HCT116 (cell line): ENCODE measurements at regions not wholly inside any gene's neighbourhood (a gene's known extent, or its start where the extent isn't known, plus 50 kb on each side); places are given as distances from the start of the nearest gene placed in this dataset.

Experiments used
- ATAC-seq: fragments of 200-7000 bp; cut with Tn5 transposase; 2 replicates; pipeline ENCODE4 v1.9.1; 2020; ENCODE audit warnings: mild to moderate bottlenecking, moderate library complexity
- BruUV-seq: library from RNA; stranded (reverse); fragments of 400-500 nt; replicated peaks from 2 replicates; lab custom pipeline; 2021; lab: Mats Ljungman, UMichigan
- CTCF ChIA-PET: fragments of 300-600 bp; sonication (Branson Sonifier 250); formaldehyde crosslinking; loops from one replicate; lab custom pipeline; 2021; ENCODE audit warnings: antibody characterized with exemption; lab: Charles Lee
- POLR2A ChIA-PET: fragments of 300-600, 350-600 bp; sonication (Branson Sonifier 250); formaldehyde crosslinking; loops from one replicate; lab custom pipeline; 2021; ENCODE audit warnings: antibody characterized with exemption; lab: Charles Lee
- RAD21 ChIA-PET, 2 experiments: fragments of 300-600 bp; sonication (Branson Sonifier 250); formaldehyde crosslinking; loops; one replicate each; lab custom pipeline; 2023; ENCODE audit warnings: low total read pairs in 2 of 2; ENCODE audit not compliant: uncharacterized antibody in 2 of 2, unreplicated experiment in 2 of 2, low non-redundant PET in 1 of 2; lab: Charles Lee
- DNase-seq: peaks from one replicate; pipeline ENCODE4 v3.0.0-alpha.2; 2010; ENCODE audit warnings: low read depth, low spot score
- H2AFZ ChIP-seq: fragments of 200-600 bp; shearing (Covaris generic), sonication (generic); 2 replicates; pipeline ENCODE4 v1.6.1; 2017; ENCODE audit warnings: low read depth, mixed run types, mixed read lengths, antibody characterized with exemption, low read length; ENCODE audit not compliant: poor library complexity, severe bottlenecking
- H3K27ac ChIP-seq: 2 replicates; pipeline ENCODE4 v1.5.1; 2012; ENCODE audit warnings: low read depth, low read length
- H3K27me3 ChIP-seq: fragments of 200-600 bp; sonication (generic); 2 replicates; pipeline ENCODE4 v1.6.1; 2016; ENCODE audit warnings: mixed run types, low read length, mixed read lengths; ENCODE audit not compliant: insufficient read depth
- H3K36me3 ChIP-seq, 2 experiments: fragments of 200-500 bp in 1 of 2; fragments of 200-600 bp in 1 of 2; sonication (Bioruptor generic) in 1 of 2; sonication (generic) in 1 of 2; 2 replicates each; pipeline versions ENCODE4 v1.5.1 to v1.6.1; 2014 to 2016; ENCODE audit warnings: low read length in 2 of 2, inconsistent platforms in 1 of 2, mixed read lengths in 1 of 2, mixed run types in 1 of 2; ENCODE audit not compliant: insufficient read depth in 2 of 2, control insufficient read depth in 1 of 2
- H3K4me1 ChIP-seq, 2 experiments: fragments of 200-600 bp in 1 of 2; sonication (generic) in 1 of 2; 2 replicates each; pipeline versions ENCODE4 v1.5.1 to v1.6.1; 2012 to 2017; ENCODE audit warnings: low read length in 2 of 2, inconsistent platforms in 1 of 2, mild to moderate bottlenecking in 1 of 2, mixed read lengths in 1 of 2, mixed run types in 1 of 2, moderate library complexity in 1 of 2; ENCODE audit not compliant: insufficient read depth in 2 of 2, control insufficient read depth in 1 of 2
- H3K4me2 ChIP-seq: fragments of 200-600 bp; sonication (generic); 2 replicates; pipeline ENCODE4 v1.6.1; 2017; ENCODE audit warnings: mixed run types, low read length, mixed read lengths
- H3K4me3 ChIP-seq, 2 experiments: fragments of 200-600 bp in 1 of 2; sonication (generic) in 1 of 2; replicated peaks in 1 of 2; 2 replicates each; pipeline ENCODE4 v1.5.1; 2011 to 2016; ENCODE audit warnings: low read length in 2 of 2, control low read depth in 1 of 2, low read depth in 1 of 2, mild to moderate bottlenecking in 1 of 2, mixed read lengths in 1 of 2, mixed run types in 1 of 2
- H3K79me2 ChIP-seq: fragments of 200-600 bp; sonication (generic); 2 replicates; pipeline ENCODE4 v1.6.1; 2017; ENCODE audit warnings: mild to moderate bottlenecking, mixed run types, low read length, moderate library complexity, mixed read lengths; ENCODE audit not compliant: insufficient read depth
- H3K9ac ChIP-seq: fragments of 200-600 bp; sonication (generic); 2 replicates; pipeline ENCODE4 v1.6.1; 2016; ENCODE audit warnings: low read length, mixed read lengths
- H3K9me2 ChIP-seq: fragments of 200-600 bp; sonication (generic), shearing (Covaris generic); 2 replicates; pipeline ENCODE4 v1.6.1; 2017; ENCODE audit warnings: mixed run types, mild to moderate bottlenecking, moderate library complexity; ENCODE audit not compliant: insufficient read depth
- H3K9me3 ChIP-seq, 2 experiments: fragments of 200-500 bp in 1 of 2; fragments of 200-600 bp in 1 of 2; sonication (Bioruptor generic) in 1 of 2; sonication (generic) in 1 of 2; 2 replicates each; pipeline ENCODE4 v1.6.1; 2014 to 2017; ENCODE audit warnings: low read length in 2 of 2, mixed read lengths in 2 of 2, inconsistent platforms in 1 of 2, low read depth in 1 of 2, mild to moderate bottlenecking in 1 of 2, mixed run types in 1 of 2, moderate library complexity in 1 of 2; ENCODE audit not compliant: control insufficient read depth in 1 of 2, insufficient read depth in 1 of 2
- H4K20me1 ChIP-seq: fragments of 200-600 bp; sonication (generic), shearing (Covaris generic); 2 replicates; pipeline ENCODE4 v1.6.1; 2017; ENCODE audit warnings: mixed run types, mild to moderate bottlenecking, moderate library complexity; ENCODE audit not compliant: insufficient read depth
- CBX3 ChIP-seq: IDR thresholded peaks from 2 replicates; pipeline ENCODE4 v1.6.1; 2012; ENCODE audit warnings: low read depth
- JUND ChIP-seq: IDR thresholded peaks from 2 replicates; pipeline ENCODE4 v1.6.1; 2012
- POLR2A ChIP-seq: IDR thresholded peaks from 2 replicates; pipeline ENCODE4 v1.7.0; 2011; ENCODE audit warnings: borderline replicate concordance; ENCODE audit not compliant: insufficient read depth, insufficient read length; ENCODE audit errors: extremely low read depth
- POLR2AphosphoS5 ChIP-seq: IDR thresholded peaks from 2 replicates; pipeline ENCODE4 v1.6.1; 2011; ENCODE audit warnings: mild to moderate bottlenecking, low read depth, low read length, moderate library complexity
- RAD21 ChIP-seq: IDR thresholded peaks from 2 replicates; pipeline ENCODE4 v1.6.1; 2012; ENCODE audit warnings: low read depth, mild to moderate bottlenecking
- SIN3A ChIP-seq: IDR thresholded peaks from 2 replicates; pipeline ENCODE4 v1.6.1; 2012; ENCODE audit warnings: low read depth
- SP1 ChIP-seq: IDR thresholded peaks from 2 replicates; pipeline ENCODE4 v1.6.1; 2012; ENCODE audit warnings: low read depth
- ZFX ChIP-seq: fragments of 450-650 bp; IDR thresholded peaks from 2 replicates; pipeline ENCODE4 v1.6.1; 2017
- ZNF274 ChIP-seq: fragments of 200-500 bp; sonication (Bioruptor generic); IDR thresholded peaks from 2 replicates; pipeline ENCODE4 v1.6.1; 2014; ENCODE audit warnings: mild to moderate bottlenecking, low read depth, low read length, inconsistent platforms
- intact Hi-C: fragments of 100-400 bp; cut with micrococcal nuclease; formaldehyde crosslinking; loops from 2 replicates; pipeline ENCODE4 v1.10.0; 2022
- TF ChIP-seq, protein P1 (sequence below): IDR thresholded peaks from 2 replicates; pipeline ENCODE4 v1.6.1; 2012
- TF ChIP-seq, protein P2 (sequence below): IDR thresholded peaks from 2 replicates; pipeline ENCODE4 v1.6.1; 2011; ENCODE audit warnings: mild to moderate bottlenecking, low read length, moderate library complexity; ENCODE audit not compliant: insufficient replicate concordance; ENCODE audit errors: extremely low read depth
- TF ChIP-seq, protein P3 (sequence below): IDR thresholded peaks from 2 replicates; pipeline ENCODE4 v1.6.1; 2012

DNA sequence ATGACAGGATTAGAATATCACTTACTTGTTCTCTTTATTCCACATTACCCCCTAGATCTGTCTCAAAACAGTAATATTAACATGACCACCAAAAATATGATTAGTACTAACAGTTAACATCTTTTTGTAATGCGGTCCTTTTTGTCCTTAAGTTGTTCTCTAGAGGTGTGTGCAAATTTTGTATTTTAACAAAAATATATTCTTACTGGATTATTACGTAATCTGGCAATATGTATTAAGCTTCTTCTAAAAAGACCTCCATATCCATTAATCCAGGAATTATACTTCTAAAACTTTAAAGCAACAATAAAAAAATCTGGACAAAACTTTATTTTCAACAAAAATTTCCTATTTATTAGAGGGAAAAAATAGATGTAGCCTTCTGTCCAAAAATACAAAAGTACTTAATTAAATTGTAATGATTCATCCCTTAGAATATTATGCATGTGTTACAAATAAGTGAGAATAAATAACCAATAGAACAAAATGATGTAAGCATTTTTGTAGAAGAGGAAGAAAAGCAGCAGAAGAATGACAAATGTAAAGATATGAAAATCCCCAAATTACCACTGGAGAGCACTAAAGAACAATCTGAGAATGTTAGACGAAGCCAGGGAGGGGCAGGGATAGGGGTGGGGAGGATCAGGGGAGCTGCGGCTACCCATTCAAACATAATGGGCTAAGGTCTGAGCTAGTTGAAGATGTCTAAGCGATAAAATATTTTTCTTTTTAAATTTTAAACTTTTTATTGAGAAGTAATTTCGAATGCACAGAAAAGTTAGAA, 945.6 kb downstream of the MCTP2 start:
- Histone ChIP-seq H3K9me3 (peaks cover 0 to 2% of the 10 kb centered on the region in 2 experiments; a peak in 1 of 4 replicates), H2AFZ (no peak overlapping the region), H3K79me2 (no peaks in the 10 kb centered on the region), H3K27ac (no peak overlapping the region), H3K9me2 (no peaks in the 10 kb centered on the region), H3K36me3 (no peaks in the 10 kb centered on the region), H3K27me3 (no peaks in the 10 kb centered on the region), H3K4me1 (no peaks in the 10 kb centered on the region), H3K4me3 (no peak overlapping the region), H3K4me2 (no peak overlapping the region), H4K20me1 (no peaks in the 10 kb centered on the region; the same call in 1 of the 2 replicates), H3K9ac (no peak overlapping the region)
- intact Hi-C loops, result no loop called here
- BruUV-seq, result no TSS peak
- RAD21 ChIA-PET, result no interaction called here
- DNase-seq (no peak), ATAC-seq (no peak)
- POLR2A ChIA-PET, result no interaction called here
- TF ChIP-seq RAD21, result peak; percentile 25; the same call in 1 of the 2 replicates
- no peak for TF ChIP-seq SIN3A
- TF ChIP-seq SP1, result no peak
- CTCF ChIA-PET, result no interaction called here

DNA sequence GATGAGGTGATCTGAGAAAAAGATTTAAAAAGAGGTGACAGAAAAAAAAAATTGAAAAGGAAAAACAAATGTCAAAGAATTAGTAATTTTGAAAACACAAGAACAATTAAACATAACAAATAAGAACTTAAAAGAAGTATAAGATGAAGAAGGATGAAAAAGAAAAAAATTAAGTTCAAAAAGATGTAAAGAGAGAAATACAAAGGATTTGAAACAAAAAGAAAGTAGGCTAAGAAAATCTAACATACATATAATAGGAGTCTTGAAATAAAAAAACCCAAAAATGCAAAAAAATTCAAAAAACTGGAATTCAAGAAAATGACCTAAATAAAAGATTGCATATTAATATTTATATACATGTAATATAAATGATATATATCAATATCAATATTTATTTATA, 949.2 kb downstream of the MCTP2 start:
- intact Hi-C loops, result no loop called here
- ChIA-PET RAD21 (no interaction called here), POLR2A (no interaction called here), CTCF (no interaction called here)
- no peak overlapping the region for H3K27ac ChIP-seq
- H3K79me2 ChIP-seq, result no peaks in the 10 kb centered on the region
- no peaks in the 10 kb centered on the region for H3K36me3 ChIP-seq
- ATAC-seq (no peak), DNase-seq (no peak)
- H4K20me1 ChIP-seq, result no peaks in the 10 kb centered on the region; the same call in 1 of the 2 replicates
- no peak overlapping the region for H3K4me2 ChIP-seq
- no TSS peak for BruUV-seq
- H3K9ac ChIP-seq, result no peak overlapping the region
- H3K27me3 ChIP-seq, result no peaks in the 10 kb centered on the region
- no peak for TF ChIP-seq ZFX
- TF ChIP-seq, protein P1, sequence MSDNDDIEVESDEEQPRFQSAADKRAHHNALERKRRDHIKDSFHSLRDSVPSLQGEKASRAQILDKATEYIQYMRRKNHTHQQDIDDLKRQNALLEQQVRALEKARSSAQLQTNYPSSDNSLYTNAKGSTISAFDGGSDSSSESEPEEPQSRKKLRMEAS, result no peak
- no peak for TF ChIP-seq RAD21
- TF ChIP-seq SIN3A, result no peak
- TF ChIP-seq, protein P2, sequence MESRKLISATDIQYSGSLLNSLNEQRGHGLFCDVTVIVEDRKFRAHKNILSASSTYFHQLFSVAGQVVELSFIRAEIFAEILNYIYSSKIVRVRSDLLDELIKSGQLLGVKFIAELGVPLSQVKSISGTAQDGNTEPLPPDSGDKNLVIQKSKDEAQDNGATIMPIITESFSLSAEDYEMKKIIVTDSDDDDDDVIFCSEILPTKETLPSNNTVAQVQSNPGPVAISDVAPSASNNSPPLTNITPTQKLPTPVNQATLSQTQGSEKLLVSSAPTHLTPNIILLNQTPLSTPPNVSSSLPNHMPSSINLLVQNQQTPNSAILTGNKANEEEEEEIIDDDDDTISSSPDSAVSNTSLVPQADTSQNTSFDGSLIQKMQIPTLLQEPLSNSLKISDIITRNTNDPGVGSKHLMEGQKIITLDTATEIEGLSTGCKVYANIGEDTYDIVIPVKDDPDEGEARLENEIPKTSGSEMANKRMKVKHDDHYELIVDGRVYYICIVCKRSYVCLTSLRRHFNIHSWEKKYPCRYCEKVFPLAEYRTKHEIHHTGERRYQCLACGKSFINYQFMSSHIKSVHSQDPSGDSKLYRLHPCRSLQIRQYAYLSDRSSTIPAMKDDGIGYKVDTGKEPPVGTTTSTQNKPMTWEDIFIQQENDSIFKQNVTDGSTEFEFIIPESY, result no peak
- TF ChIP-seq JUND, result no peak
- TF ChIP-seq, protein P3, sequence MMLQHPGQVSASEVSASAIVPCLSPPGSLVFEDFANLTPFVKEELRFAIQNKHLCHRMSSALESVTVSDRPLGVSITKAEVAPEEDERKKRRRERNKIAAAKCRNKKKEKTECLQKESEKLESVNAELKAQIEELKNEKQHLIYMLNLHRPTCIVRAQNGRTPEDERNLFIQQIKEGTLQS, result no peak
- TF ChIP-seq CBX3, result no peak
- no peak for TF ChIP-seq POLR2A
- no peak for TF ChIP-seq ZNF274
- no peak for TF ChIP-seq POLR2AphosphoS5
- H3K9me3 ChIP-seq, result peaks cover 0 to 2% of the 10 kb centered on the region in 2 experiments; a peak in 1 of 4 replicates
- no peaks in the 10 kb centered on the region for H3K4me1 ChIP-seq
- H2AFZ ChIP-seq, result no peak overlapping the region
- no peak overlapping the region for H3K4me3 ChIP-seq
- no peaks in the 10 kb centered on the region for H3K9me2 ChIP-seq
